A549 (cell line): ENCODE measurements at regions not wholly inside any gene's neighbourhood (a gene's known extent, or its start where the extent isn't known, plus 50 kb on each side); places are given as distances from the start of the nearest gene placed in this dataset.

Source experiments
- ATAC-seq, 2 experiments: fragments of 200-7000 bp in 1 of 2; fragments of >200 bp in 1 of 2; cut with Nextera tagmentation in 1 of 2; cut with Tn5 transposase in 1 of 2; 3 replicates each; pipeline versions ENCODE4 v1.8.0 to v1.9.1; 2018 to 2020; ENCODE audit warnings: mild to moderate bottlenecking in 1 of 2, moderate library complexity in 1 of 2
- CTCF ChIA-PET: fragments of 300-600 bp; sonication (Branson Sonifier 250); formaldehyde crosslinking; extraction: SDS; loops from one replicate; lab custom pipeline; 2021; ENCODE audit warnings: antibody characterized with exemption, inconsistent platforms; lab: Yijun Ruan, JAX
- POLR2A ChIA-PET: fragments of 350-600 bp; formaldehyde crosslinking; extraction: SDS; loops from one replicate; lab custom pipeline; 2021; ENCODE audit warnings: antibody characterized with exemption, inconsistent platforms; lab: Yijun Ruan, JAX
- DNase-seq, 2 experiments: peaks; one replicate each; pipeline versions ENCODE4 v3.0.0 to v3.0.0-alpha.2; 2011 to 2016; ENCODE audit warnings: low read depth in 1 of 2, low spot score in 1 of 2
- FAIRE-seq: peaks from 2 replicates; lab custom pipeline; 2011; peaks lifted over from hg19 to GRCh38; lab: Jason Lieb, UNC
- H3K27ac ChIP-seq, 2 experiments: fragments of >200 bp; sonication (Bioruptor Twin); formaldehyde crosslinking; 3 replicates each; pipeline ENCODE4 v1.5.1; 2016 to 2017
- H3K4me1 ChIP-seq: fragments of >200 bp; sonication (Bioruptor Twin); formaldehyde crosslinking; 3 replicates; pipeline ENCODE4 v1.6.1; 2016
- H3K4me2 ChIP-seq: fragments of >200 bp; sonication (Bioruptor Twin); formaldehyde crosslinking; 3 replicates; pipeline ENCODE4 v1.6.1; 2016
- H3K4me3 ChIP-seq: fragments of >200 bp; sonication (Bioruptor Twin); formaldehyde crosslinking; 3 replicates; pipeline ENCODE4 v1.5.1; 2016
- H3K9me3 ChIP-seq: fragments of >200 bp; sonication (Bioruptor Twin); formaldehyde crosslinking; 3 replicates; pipeline ENCODE4 v1.6.1; 2016
- BCL3 ChIP-seq: fragments of >200 bp; sonication (Bioruptor Twin); formaldehyde crosslinking; IDR thresholded peaks from 3 replicates; pipeline ENCODE4 v1.6.1; 2016
- CBX8 ChIP-seq: fragments of 200-600 bp; sonication (generic); IDR thresholded peaks from 2 replicates; pipeline ENCODE4 v1.6.1; 2016
- CHD4 ChIP-seq: fragments of 200-600 bp; sonication (generic); IDR thresholded peaks from 2 replicates; pipeline ENCODE4 v1.6.1; 2016; ENCODE audit warnings: antibody characterized with exemption, mild to moderate bottlenecking, borderline replicate concordance
- E2F6 ChIP-seq: IDR thresholded peaks from 2 replicates; pipeline ENCODE4 v1.6.1; 2012; ENCODE audit warnings: low read depth, borderline replicate concordance
- EHF ChIP-seq: fragments of 250-450 bp; sonication (Bioruptor Pico); IDR thresholded peaks from 2 replicates; pipeline ENCODE4 v1.5.0; 2020; ENCODE audit warnings: mild to moderate bottlenecking
- ELK1 ChIP-seq: fragments of 150-350 bp; IDR thresholded peaks from 2 replicates; pipeline ENCODE4 v1.6.1; 2014; ENCODE audit warnings: low read depth, mild to moderate bottlenecking, low read length
- ESRRA ChIP-seq: fragments of 150-350 bp; IDR thresholded peaks from 2 replicates; pipeline ENCODE4 v1.6.1; 2014; ENCODE audit warnings: mild to moderate bottlenecking, low read length, borderline replicate concordance
- FOSL2 ChIP-seq, 2 experiments: fragments of 450-650 bp in 1 of 2; fragments of >200 bp in 1 of 2; sonication (Bioruptor Twin) in 1 of 2; formaldehyde crosslinking; IDR thresholded peaks; 2 replicates each; pipeline versions ENCODE4 v1.5.0 to v1.6.1; 2016 to 2020; ENCODE audit warnings: mild to moderate bottlenecking in 1 of 2, moderate library complexity in 1 of 2
- GATA3 ChIP-seq: IDR thresholded peaks from 2 replicates; pipeline ENCODE4 v1.6.1; 2012; ENCODE audit warnings: borderline replicate concordance
- HMGXB4 ChIP-seq: fragments of 250-450 bp; sonication (Bioruptor Pico); IDR thresholded peaks from 2 replicates; pipeline ENCODE4 v1.5.0; 2021; ENCODE audit warnings: mild to moderate bottlenecking, moderate library complexity, borderline replicate concordance
- HOXA7 ChIP-seq: fragments of 250-450 bp; sonication (Bioruptor Pico); IDR thresholded peaks from 2 replicates; pipeline ENCODE4 v1.5.0; 2020; ENCODE audit warnings: mild to moderate bottlenecking, moderate library complexity
- HOXB13 ChIP-seq: fragments of 250-450 bp; sonication (Bioruptor Pico); IDR thresholded peaks from 2 replicates; pipeline ENCODE4 v1.5.0; 2020; ENCODE audit warnings: low read depth, mild to moderate bottlenecking, moderate library complexity
- HOXB5 ChIP-seq: fragments of 250-450 bp; sonication (Bioruptor Pico); IDR thresholded peaks from 2 replicates; pipeline ENCODE4 v1.5.0; 2020; ENCODE audit warnings: mild to moderate bottlenecking, moderate library complexity
- JUNB ChIP-seq: fragments of >200 bp; sonication (Bioruptor Twin); formaldehyde crosslinking; IDR thresholded peaks from 2 replicates; pipeline ENCODE4 v1.6.1; 2016
- KDM1A ChIP-seq: fragments of 200-600 bp; sonication (generic); IDR thresholded peaks from 2 replicates; pipeline ENCODE4 v1.6.1; 2016; ENCODE audit warnings: low read depth, mild to moderate bottlenecking
- KDM5A ChIP-seq: fragments of 200-600 bp; sonication (generic); IDR thresholded peaks from 2 replicates; pipeline ENCODE4 v1.6.1; 2016; ENCODE audit warnings: antibody characterized with exemption, mild to moderate bottlenecking
- MAFK ChIP-seq: fragments of 450-650 bp; IDR thresholded peaks from 2 replicates; pipeline ENCODE4 v1.6.1; 2014; ENCODE audit not compliant: partially characterized antibody
- NPAS2 ChIP-seq: fragments of 250-450 bp; sonication (Bioruptor Pico); IDR thresholded peaks from 2 replicates; pipeline ENCODE4 v1.8.0; 2022; ENCODE audit warnings: mild to moderate bottlenecking, moderate library complexity, borderline replicate concordance
- PBX3 ChIP-seq: IDR thresholded peaks from 2 replicates; pipeline ENCODE4 v1.6.1; 2012
- PHF8 ChIP-seq: fragments of 200-600 bp; sonication (generic); IDR thresholded peaks from 2 replicates; pipeline ENCODE4 v1.6.1; 2016; ENCODE audit warnings: low read depth, mild to moderate bottlenecking, antibody characterized with exemption, moderate library complexity, borderline replicate concordance
- POLR2AphosphoS2 ChIP-seq: conservative IDR thresholded peaks from 2 replicates; pipeline ENCODE4 v1.6.1; 2012; ENCODE audit warnings: low read length, improper control_type of control experiment, inconsistent platforms
- RARB ChIP-seq: fragments of 250-450 bp; sonication (Bioruptor Pico); IDR thresholded peaks from 2 replicates; pipeline ENCODE4 v1.8.0; 2021; ENCODE audit warnings: mild to moderate bottlenecking, moderate library complexity
- RNF2 ChIP-seq: fragments of 200-600 bp; sonication (generic); IDR thresholded peaks from 2 replicates; pipeline ENCODE4 v1.6.1; 2016; ENCODE audit warnings: low read depth, mild to moderate bottlenecking, antibody characterized with exemption, moderate library complexity, borderline replicate concordance
- SREBF2 ChIP-seq: fragments of 450-650 bp; IDR thresholded peaks from 2 replicates; pipeline ENCODE4 v1.6.1; 2014; ENCODE audit warnings: mild to moderate bottlenecking, moderate library complexity
- TFCP2L1 ChIP-seq: fragments of 250-450 bp; sonication (Bioruptor Pico); IDR thresholded peaks from 2 replicates; pipeline ENCODE4 v1.5.0; 2021; ENCODE audit warnings: mild to moderate bottlenecking
- ZC3H11A ChIP-seq: fragments of 450-650 bp; IDR thresholded peaks from 2 replicates; pipeline ENCODE4 v1.6.1; 2014; ENCODE audit warnings: antibody characterized with exemption, mild to moderate bottlenecking
- ZFP36 ChIP-seq: fragments of 450-650 bp; IDR thresholded peaks from 2 replicates; pipeline ENCODE4 v1.6.1; 2014; ENCODE audit warnings: borderline replicate concordance; ENCODE audit not compliant: partially characterized antibody
- ZNF302 ChIP-seq: fragments of 250-450 bp; sonication (Bioruptor Pico); IDR thresholded peaks from 2 replicates; pipeline ENCODE4 v1.9.0; 2021; ENCODE audit warnings: inconsistent platforms, mild to moderate bottlenecking, moderate library complexity
- ZSCAN20 ChIP-seq: fragments of 250-450 bp; sonication (Bioruptor Pico); IDR thresholded peaks from 2 replicates; pipeline ENCODE4 v1.8.0; 2022; ENCODE audit warnings: mild to moderate bottlenecking, moderate library complexity
- WGBS: methylation state at CpG from one replicate; pipeline ENCODE4 v1.1.6; 2017; ENCODE audit errors: missing lambda C conversion rate; 5-methylcytosine and 5-hydroxymethylcytosine counted together

- Histone ChIP-seq H3K27ac (no peak overlapping the region), H3K4me3 (no peak overlapping the region)
- DNase-seq, result no peak
- CTCF ChIA-PET, result no interaction called here
- TF ChIP-seq PHF8 (no peak), GATA3 (no peak), ELK1 (no peak), HMGXB4 (CRISPR knock-in tag) (no peak), RNF2 (no peak), FOSL2 (IDR thresholded peaks at IDR 0.05) (no peak), FOSL2 (CRISPR knock-in tag; IDR thresholded peaks at IDR 0.05) (no peak), HOXB13 (CRISPR knock-in tag) (no peak), RARB (CRISPR knock-in tag) (no peak), HOXA7 (CRISPR knock-in tag) (no peak), BCL3 (no peak), KDM5A (no peak), POLR2AphosphoS2 (no peak), SREBF2 (no peak), ZFP36 (no peak), KDM1A (no peak), PBX3 (no peak), E2F6 (no peak)
- TF ChIP-seq, all 56 proteins: peak for 0
- H3K9me3 ChIP-seq, result no peaks in the 10 kb centered on the region
- ATAC-seq (no peak), FAIRE-seq (no peak)
- POLR2A ChIA-PET, result no interaction called here
- H3K4me1 ChIP-seq, result no peaks in the 10 kb centered on the region
- no peak overlapping the region for H3K4me2 ChIP-seq
Observed at GRCh38 chr1:81392526-81393226, 408.1 kb upstream of the ADGRL2 start.

GRCh38 chr1:81391125-81391828 is 409.5 kb upstream of the ADGRL2 start:
- Histone ChIP-seq H3K4me3 (no peak overlapping the region), H3K4me1 (no peaks in the 10 kb centered on the region), H3K9me3 (no peaks in the 10 kb centered on the region), H3K27ac (no peak overlapping the region), H3K4me2 (no peak overlapping the region)
- FAIRE-seq, result no peak
- ChIA-PET CTCF (no interaction called here), POLR2A (no interaction called here)
- 29% methylated on average over 4 of the region's 4 CpGs for WGBS
- DNase-seq, result no peak
- TF ChIP-seq CHD4 (no peak), TFCP2L1 (no peak), MAFK (no peak), HOXB13 (CRISPR knock-in tag) (no peak), HOXB5 (CRISPR knock-in tag) (no peak), ZNF302 (CRISPR knock-in tag) (no peak), ZC3H11A (no peak), ESRRA (no peak), NPAS2 (CRISPR knock-in tag) (no peak), CBX8 (no peak), EHF (CRISPR knock-in tag) (no peak), ZSCAN20 (no peak), JUNB (no peak)
- ATAC-seq, result no peak
